ENCODE measurements at regions not wholly inside any gene's neighbourhood (a gene's known extent, or its start where the extent isn't known, plus 50 kb on each side); places are given as distances from the start of the nearest gene placed in this dataset.

DNA sequence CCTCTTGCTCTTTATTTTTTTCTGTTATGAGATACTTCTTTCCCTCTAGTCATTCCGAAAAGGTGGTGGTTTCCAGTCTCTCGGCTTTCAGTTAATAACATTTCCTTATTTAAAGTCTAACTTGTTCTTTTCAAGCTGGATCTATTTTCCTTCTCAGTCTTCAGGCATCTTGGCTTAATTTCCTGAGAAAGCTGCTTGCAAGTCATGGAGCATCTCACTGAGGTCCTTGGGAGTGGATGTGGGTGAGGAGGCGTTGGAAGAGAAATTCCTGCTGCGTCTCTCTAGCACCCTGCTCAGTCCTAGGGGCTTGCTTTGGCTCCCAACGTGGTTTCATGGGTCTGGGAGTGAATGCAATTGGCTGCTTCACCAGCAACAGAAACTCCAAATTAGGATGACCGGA, 210.2 kb upstream of the MKI67 start:
- Histone ChIP-seq H3K36me3 (ENCODE audit: insufficient read depth, low read length) (no peaks in the 10 kb centered on the region), H3K9me2 (ENCODE audit: insufficient read depth, low read length) (no peaks in the 10 kb centered on the region), H3K79me2 (replicated peaks; ENCODE audit: insufficient read depth, low read length) (no peaks in the 10 kb centered on the region), H3K27ac (ENCODE audit: low read length) (no peak overlapping the region), H3K9me3 (ENCODE audit: low read length) (no peaks in the 10 kb centered on the region), H4K20me1 (ENCODE audit: insufficient read depth) (no peaks in the 10 kb centered on the region), H3K4me2 (ENCODE audit: low read length) (no peak overlapping the region), H3K4me3 (ENCODE audit: low read length) (no peak overlapping the region), H3F3A (ENCODE audit: insufficient read depth, low read length, poor library complexity, severe bottlenecking) (no peaks in the 10 kb centered on the region), H3K9ac (ENCODE audit: low read length) (no peak overlapping the region), H2AFZ (ENCODE audit: low read depth, low read length) (no peak overlapping the region), H3K27me3 (ENCODE audit: insufficient read depth, low read depth, low read length) (no peaks in the 10 kb centered on the region)
- TF ChIP-seq POLR2AphosphoS5 (IDR thresholded peaks at IDR 0.05) (no peak), RAD21 (conservative IDR thresholded peaks at IDR 0.05) (no peak), EP300 (conservative IDR thresholded peaks at IDR 0.05; ENCODE audit: poor library complexity, severe bottlenecking) (no peak), SMC3 (conservative IDR thresholded peaks at IDR 0.05; ENCODE audit: poor library complexity) (no peak), MXI1 (conservative IDR thresholded peaks at IDR 0.05; ENCODE audit: poor library complexity, severe bottlenecking) (no peak)
- TF ChIP-seq, protein P1, sequence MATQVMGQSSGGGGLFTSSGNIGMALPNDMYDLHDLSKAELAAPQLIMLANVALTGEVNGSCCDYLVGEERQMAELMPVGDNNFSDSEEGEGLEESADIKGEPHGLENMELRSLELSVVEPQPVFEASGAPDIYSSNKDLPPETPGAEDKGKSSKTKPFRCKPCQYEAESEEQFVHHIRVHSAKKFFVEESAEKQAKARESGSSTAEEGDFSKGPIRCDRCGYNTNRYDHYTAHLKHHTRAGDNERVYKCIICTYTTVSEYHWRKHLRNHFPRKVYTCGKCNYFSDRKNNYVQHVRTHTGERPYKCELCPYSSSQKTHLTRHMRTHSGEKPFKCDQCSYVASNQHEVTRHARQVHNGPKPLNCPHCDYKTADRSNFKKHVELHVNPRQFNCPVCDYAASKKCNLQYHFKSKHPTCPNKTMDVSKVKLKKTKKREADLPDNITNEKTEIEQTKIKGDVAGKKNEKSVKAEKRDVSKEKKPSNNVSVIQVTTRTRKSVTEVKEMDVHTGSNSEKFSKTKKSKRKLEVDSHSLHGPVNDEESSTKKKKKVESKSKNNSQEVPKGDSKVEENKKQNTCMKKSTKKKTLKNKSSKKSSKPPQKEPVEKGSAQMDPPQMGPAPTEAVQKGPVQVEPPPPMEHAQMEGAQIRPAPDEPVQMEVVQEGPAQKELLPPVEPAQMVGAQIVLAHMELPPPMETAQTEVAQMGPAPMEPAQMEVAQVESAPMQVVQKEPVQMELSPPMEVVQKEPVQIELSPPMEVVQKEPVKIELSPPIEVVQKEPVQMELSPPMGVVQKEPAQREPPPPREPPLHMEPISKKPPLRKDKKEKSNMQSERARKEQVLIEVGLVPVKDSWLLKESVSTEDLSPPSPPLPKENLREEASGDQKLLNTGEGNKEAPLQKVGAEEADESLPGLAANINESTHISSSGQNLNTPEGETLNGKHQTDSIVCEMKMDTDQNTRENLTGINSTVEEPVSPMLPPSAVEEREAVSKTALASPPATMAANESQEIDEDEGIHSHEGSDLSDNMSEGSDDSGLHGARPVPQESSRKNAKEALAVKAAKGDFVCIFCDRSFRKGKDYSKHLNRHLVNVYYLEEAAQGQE (IDR thresholded peaks at IDR 0.05; ENCODE audit: borderline replicate concordance) = no peak

DNA sequence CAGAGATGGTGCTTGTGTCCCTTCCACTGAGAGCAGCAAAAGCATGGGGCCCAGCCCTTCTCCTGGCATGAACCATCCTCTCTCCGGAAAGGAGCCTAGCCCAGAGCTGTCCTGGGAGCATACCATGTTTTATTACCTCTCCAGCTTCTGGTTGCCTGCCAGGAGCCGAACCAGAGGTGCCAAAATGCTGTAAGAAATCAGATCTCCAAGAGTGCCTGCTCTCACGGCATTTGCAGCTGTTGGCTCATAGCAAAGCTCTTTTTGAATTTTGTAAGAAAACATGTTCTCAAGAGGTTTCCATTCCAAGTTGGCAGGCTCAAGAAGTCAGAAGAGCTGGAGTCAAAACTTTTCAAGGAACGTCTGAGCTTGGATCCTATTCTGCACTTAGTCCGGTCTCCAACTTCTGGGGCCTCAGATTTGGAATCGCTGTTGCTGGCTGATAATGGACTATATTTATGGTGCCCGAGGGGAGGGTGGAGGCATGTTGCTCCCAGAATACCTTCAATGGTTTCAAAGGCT, 211.7 kb upstream of the MKI67 start:
- Histone ChIP-seq H3K4me2 (ENCODE audit: low read length) (no peak overlapping the region), H3F3A (ENCODE audit: insufficient read depth, low read length, poor library complexity, severe bottlenecking) (no peaks in the 10 kb centered on the region), H3K4me3 (ENCODE audit: low read length) (no peak overlapping the region), H3K9me3 (ENCODE audit: low read length) (no peaks in the 10 kb centered on the region), H3K27me3 (ENCODE audit: insufficient read depth, low read depth, low read length) (no peaks in the 10 kb centered on the region), H3K9me2 (ENCODE audit: insufficient read depth, low read length) (no peaks in the 10 kb centered on the region), H4K20me1 (ENCODE audit: insufficient read depth) (no peaks in the 10 kb centered on the region), H3K36me3 (ENCODE audit: insufficient read depth, low read length) (no peaks in the 10 kb centered on the region), H3K79me2 (replicated peaks; ENCODE audit: insufficient read depth, low read length) (no peaks in the 10 kb centered on the region), H3K9ac (ENCODE audit: low read length) (no peak overlapping the region), H2AFZ (ENCODE audit: low read depth, low read length) (no peak overlapping the region), H3K27ac (ENCODE audit: low read length) (no peak overlapping the region)
- TF ChIP-seq EP300 (conservative IDR thresholded peaks at IDR 0.05; ENCODE audit: poor library complexity, severe bottlenecking) (no peak), EZH2 (IDR thresholded peaks at IDR 0.05; ENCODE audit: borderline replicate concordance, insufficient read depth, low read length, poor library complexity, severe bottlenecking) (no peak), TAF1 (IDR thresholded peaks at IDR 0.05; ENCODE audit: low read depth) (no peak), RAD21 (conservative IDR thresholded peaks at IDR 0.05) (no peak), SMC3 (conservative IDR thresholded peaks at IDR 0.05; ENCODE audit: poor library complexity) (no peak), MXI1 (conservative IDR thresholded peaks at IDR 0.05; ENCODE audit: poor library complexity, severe bottlenecking) (no peak), POLR2AphosphoS5 (IDR thresholded peaks at IDR 0.05) (no peak)
- TF ChIP-seq, protein P2, sequence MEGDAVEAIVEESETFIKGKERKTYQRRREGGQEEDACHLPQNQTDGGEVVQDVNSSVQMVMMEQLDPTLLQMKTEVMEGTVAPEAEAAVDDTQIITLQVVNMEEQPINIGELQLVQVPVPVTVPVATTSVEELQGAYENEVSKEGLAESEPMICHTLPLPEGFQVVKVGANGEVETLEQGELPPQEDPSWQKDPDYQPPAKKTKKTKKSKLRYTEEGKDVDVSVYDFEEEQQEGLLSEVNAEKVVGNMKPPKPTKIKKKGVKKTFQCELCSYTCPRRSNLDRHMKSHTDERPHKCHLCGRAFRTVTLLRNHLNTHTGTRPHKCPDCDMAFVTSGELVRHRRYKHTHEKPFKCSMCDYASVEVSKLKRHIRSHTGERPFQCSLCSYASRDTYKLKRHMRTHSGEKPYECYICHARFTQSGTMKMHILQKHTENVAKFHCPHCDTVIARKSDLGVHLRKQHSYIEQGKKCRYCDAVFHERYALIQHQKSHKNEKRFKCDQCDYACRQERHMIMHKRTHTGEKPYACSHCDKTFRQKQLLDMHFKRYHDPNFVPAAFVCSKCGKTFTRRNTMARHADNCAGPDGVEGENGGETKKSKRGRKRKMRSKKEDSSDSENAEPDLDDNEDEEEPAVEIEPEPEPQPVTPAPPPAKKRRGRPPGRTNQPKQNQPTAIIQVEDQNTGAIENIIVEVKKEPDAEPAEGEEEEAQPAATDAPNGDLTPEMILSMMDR (IDR thresholded peaks at IDR 0.05; ENCODE audit: poor library complexity, severe bottlenecking) = no peak
- TF ChIP-seq, protein P1 (IDR thresholded peaks at IDR 0.05; ENCODE audit: borderline replicate concordance) = no peak
